Activated CD8-positive, alpha-beta memory T cell treated with anti-CD3 and anti-CD28 coated beads, Interleukin-2, amount 10 ng/mL, durations not matched to agents 7 days and 5 days (primary cell): ENCODE measurements at regions not wholly inside any gene's neighbourhood (a gene's known extent, or its start where the extent isn't known, plus 50 kb on each side); places are given as distances from the start of the nearest gene placed in this dataset.

ENCODE experiments used
- ATAC-seq: fragments of 150-1000 bp; cut with Tn5 transposase; one replicate; pipeline ENCODE4 v1.10.0; 2021; ENCODE audit warnings: moderate library complexity
- CTCF ChIA-PET: fragments of 350-600 bp; sonication (Branson Sonifier 250); formaldehyde crosslinking; loops from one replicate; lab custom pipeline; 2021; ENCODE audit warnings: antibody characterized with exemption; lab: Charles Lee
- DNase-seq: peaks from one replicate; pipeline ENCODE4 v3.0.0-alpha.2; 2020
- H3K27ac Mint-ChIP-seq: one replicate; pipeline ENCODE4 v1.8.0; 2021; ENCODE audit warnings: mild to moderate bottlenecking, mixed read lengths
- H3K27me3 Mint-ChIP-seq: one replicate; pipeline ENCODE4 v1.8.0; 2021; ENCODE audit warnings: mixed read lengths
- H3K36me3 Mint-ChIP-seq: one replicate; pipeline ENCODE4 v1.8.0; 2021; ENCODE audit warnings: mild to moderate bottlenecking, mixed read lengths
- H3K4me1 Mint-ChIP-seq: one replicate; pipeline ENCODE4 v1.8.0; 2021; ENCODE audit warnings: mixed read lengths
- H3K4me3 Mint-ChIP-seq: one replicate; pipeline ENCODE4 v1.8.0; 2021; ENCODE audit warnings: mild to moderate bottlenecking, moderate library complexity, mixed read lengths
- H3K9me3 Mint-ChIP-seq: one replicate; pipeline ENCODE4 v1.8.0; 2022; ENCODE audit warnings: low read depth, mixed read lengths

GRCh38 chr12:86770871-86771270 lies 514.7 kb upstream of the MGAT4C start:
- Mint-ChIP-seq H3K4me1 (no peaks in the 10 kb centered on the region), H3K36me3 (no peaks in the 10 kb centered on the region), H3K4me3 (no peak overlapping the region), H3K9me3 (peaks cover 2% of the 10 kb centered on the region), H3K27ac (no peak overlapping the region), H3K27me3 (no peaks in the 10 kb centered on the region)
- DNase-seq (no peak), ATAC-seq (no peak)
- CTCF ChIA-PET: no interaction called here

- Mint-ChIP-seq H3K27ac (no peak overlapping the region), H3K4me3 (no peak overlapping the region), H3K27me3 (no peaks in the 10 kb centered on the region), H3K4me1 (no peaks in the 10 kb centered on the region), H3K36me3 (no peaks in the 10 kb centered on the region), H3K9me3 (no peaks in the 10 kb centered on the region)
- CTCF ChIA-PET: no interaction called here
- DNase-seq (no peak), ATAC-seq (no peak)
Observed at GRCh38 chr12:86748894-86749293, 492.7 kb upstream of the MGAT4C start.

GRCh38 chr12:86744547-86745212 lies 488.5 kb upstream of the MGAT4C start:
- Mint-ChIP-seq H3K4me3 (no peak overlapping the region), H3K36me3 (no peaks in the 10 kb centered on the region), H3K4me1 (no peaks in the 10 kb centered on the region), H3K9me3 (peaks cover 3% of the 10 kb centered on the region), H3K27ac (no peak overlapping the region), H3K27me3 (no peaks in the 10 kb centered on the region)
- no peak for ATAC-seq
- CTCF ChIA-PET: no interaction called here
- no peak for DNase-seq

DNA sequence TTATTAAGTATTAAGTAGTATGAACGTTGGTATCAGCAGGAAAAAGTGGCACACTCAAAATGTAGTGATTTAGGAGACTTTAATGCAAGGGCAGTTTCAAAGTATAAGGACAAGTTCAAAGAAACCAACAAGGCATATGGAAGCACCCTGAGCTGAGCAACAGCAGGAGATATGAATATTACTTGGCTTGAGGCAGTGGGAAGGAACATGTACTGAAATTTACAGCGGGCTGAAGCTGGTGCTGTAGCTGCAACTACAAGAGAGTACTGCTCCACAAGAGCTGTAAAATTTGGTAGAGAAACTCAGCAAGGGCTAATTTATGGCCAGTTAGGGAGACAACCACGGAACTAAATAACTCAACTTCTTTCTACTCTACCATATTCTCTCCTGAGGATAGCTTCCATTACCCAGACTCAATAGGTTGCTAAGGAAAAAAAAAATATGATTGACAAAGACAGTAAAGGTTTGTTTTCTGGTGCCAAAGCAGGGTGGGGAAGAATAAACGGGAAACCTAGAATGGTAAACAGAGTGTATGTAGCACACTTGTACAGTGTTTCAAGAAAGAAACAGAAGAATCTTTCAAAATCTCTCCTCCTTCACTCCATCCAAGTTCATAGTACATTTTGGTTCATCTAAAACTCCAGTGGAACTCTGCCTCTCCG lies 487.8 kb upstream of the MGAT4C start:
- no peaks in the 10 kb centered on the region for H3K27me3 Mint-ChIP-seq
- H3K4me1 Mint-ChIP-seq: no peaks in the 10 kb centered on the region
- no peak overlapping the region for H3K4me3 Mint-ChIP-seq
- ATAC-seq (no peak), DNase-seq (no peak)
- peaks cover 3% of the 10 kb centered on the region for H3K9me3 Mint-ChIP-seq
- H3K27ac Mint-ChIP-seq: no peak overlapping the region
- no peaks in the 10 kb centered on the region for H3K36me3 Mint-ChIP-seq
- CTCF ChIA-PET: no interaction called here

- CTCF ChIA-PET: no interaction called here
- peaks cover 5% of the 10 kb centered on the region for H3K9me3 Mint-ChIP-seq
Observed at GRCh38 chr12:86741531-86741930, 485.3 kb upstream of the MGAT4C start.

GRCh38 chr12:86735851-86736250 lies 479.7 kb upstream of the MGAT4C start:
- CTCF ChIA-PET: no interaction called here
- Mint-ChIP-seq H3K27ac (no peak overlapping the region), H3K36me3 (no peaks in the 10 kb centered on the region), H3K27me3 (no peaks in the 10 kb centered on the region), H3K4me3 (no peak overlapping the region), H3K9me3 (peaks cover 6% of the 10 kb centered on the region), H3K4me1 (no peaks in the 10 kb centered on the region)
- no peak for ATAC-seq
- no peak for DNase-seq

More at GRCh38 chr12:86741531-86741930, 485.3 kb upstream of the MGAT4C start:
- Mint-ChIP-seq H3K4me3 (no peak overlapping the region), H3K27ac (no peak overlapping the region), H3K27me3 (no peaks in the 10 kb centered on the region), H3K4me1 (no peaks in the 10 kb centered on the region), H3K36me3 (no peaks in the 10 kb centered on the region)
- ATAC-seq: no peak
- no peak for DNase-seq

GRCh38 chr12:86735072-86735471 lies 478.9 kb upstream of the MGAT4C start:
- no peaks in the 10 kb centered on the region for H3K4me1 Mint-ChIP-seq
- DNase-seq (no peak), ATAC-seq (no peak)
- no peak overlapping the region for H3K27ac Mint-ChIP-seq
- no peaks in the 10 kb centered on the region for H3K27me3 Mint-ChIP-seq
- H3K36me3 Mint-ChIP-seq: no peaks in the 10 kb centered on the region
- CTCF ChIA-PET: no interaction called here
- no peak overlapping the region for H3K4me3 Mint-ChIP-seq
- peaks cover 6% of the 10 kb centered on the region for H3K9me3 Mint-ChIP-seq

DNA sequence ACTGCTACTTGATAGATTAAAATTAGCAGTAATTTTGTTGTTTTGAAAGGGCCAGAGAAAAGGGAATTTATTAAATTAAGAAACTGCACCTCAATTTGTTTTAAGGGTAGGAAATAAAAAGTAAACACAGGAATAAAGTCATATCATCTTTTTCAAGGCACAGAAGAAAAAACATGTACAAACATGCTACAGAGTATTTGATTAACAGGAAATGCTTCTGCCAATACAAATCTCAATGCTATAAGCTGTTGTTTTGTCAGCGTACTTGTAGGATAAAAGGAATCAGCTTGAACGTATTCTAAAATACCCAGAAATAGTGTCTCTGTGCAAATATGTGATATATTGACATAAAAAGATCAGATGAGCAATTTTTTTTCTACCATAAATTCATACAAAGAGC lies 474.0 kb upstream of the MGAT4C start:
- Mint-ChIP-seq H3K27me3 (no peaks in the 10 kb centered on the region), H3K4me3 (no peak overlapping the region), H3K27ac (no peak overlapping the region), H3K9me3 (peaks cover 3% of the 10 kb centered on the region), H3K36me3 (no peaks in the 10 kb centered on the region), H3K4me1 (no peaks in the 10 kb centered on the region)
- ATAC-seq: no peak
- DNase-seq: no peak
- CTCF ChIA-PET: no interaction called here

DNA sequence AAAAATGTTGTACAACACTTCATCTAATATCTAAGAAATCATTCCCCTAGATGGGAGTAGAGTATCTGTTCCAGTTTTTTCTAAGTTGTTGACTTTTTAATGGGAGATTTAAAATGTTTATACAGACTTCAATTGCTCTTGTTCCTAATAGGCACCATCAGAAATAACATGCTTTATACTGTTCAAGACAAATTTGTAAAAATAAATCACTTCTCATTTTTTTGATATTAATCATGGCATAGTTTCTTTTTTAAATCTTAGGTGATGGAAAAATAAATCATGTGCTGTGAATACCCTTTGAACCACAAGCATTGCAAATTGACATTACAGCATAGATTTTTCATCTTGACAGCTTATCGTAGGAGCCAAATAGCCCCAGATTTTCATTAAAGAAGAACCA lies 473.5 kb upstream of the MGAT4C start:
- H3K27ac Mint-ChIP-seq: no peak overlapping the region
- no peak overlapping the region for H3K4me3 Mint-ChIP-seq
- peaks cover 3% of the 10 kb centered on the region for H3K9me3 Mint-ChIP-seq
- no peaks in the 10 kb centered on the region for H3K36me3 Mint-ChIP-seq
- H3K4me1 Mint-ChIP-seq: no peaks in the 10 kb centered on the region
- no peaks in the 10 kb centered on the region for H3K27me3 Mint-ChIP-seq
- no peak for ATAC-seq
- no peak for DNase-seq
- CTCF ChIA-PET: no interaction called here

DNA sequence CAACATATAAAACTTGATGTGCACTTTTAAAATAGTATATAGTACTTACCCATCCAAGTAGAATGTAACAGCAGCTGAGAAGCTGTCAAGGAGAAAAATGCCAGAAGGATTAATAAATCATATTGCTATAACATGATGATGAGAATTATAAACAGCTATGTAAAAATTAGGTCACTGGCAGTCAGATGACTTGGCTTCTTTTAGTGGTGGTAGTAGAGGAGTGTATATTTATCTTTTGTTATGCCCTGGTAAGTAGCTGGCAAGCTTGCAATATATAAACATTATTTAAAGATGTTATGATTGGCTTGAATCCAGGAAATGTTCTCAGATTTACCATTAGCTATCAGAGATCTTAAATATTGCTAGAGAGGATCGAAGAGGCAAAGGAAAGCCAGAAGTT lies 471.0 kb upstream of the MGAT4C start:
- Mint-ChIP-seq H3K4me1 (no peaks in the 10 kb centered on the region), H3K4me3 (no peak overlapping the region), H3K27ac (no peak overlapping the region), H3K27me3 (no peaks in the 10 kb centered on the region), H3K9me3 (peaks cover 3% of the 10 kb centered on the region), H3K36me3 (no peaks in the 10 kb centered on the region)
- DNase-seq (no peak), ATAC-seq (no peak)
- CTCF ChIA-PET: no interaction called here

DNA sequence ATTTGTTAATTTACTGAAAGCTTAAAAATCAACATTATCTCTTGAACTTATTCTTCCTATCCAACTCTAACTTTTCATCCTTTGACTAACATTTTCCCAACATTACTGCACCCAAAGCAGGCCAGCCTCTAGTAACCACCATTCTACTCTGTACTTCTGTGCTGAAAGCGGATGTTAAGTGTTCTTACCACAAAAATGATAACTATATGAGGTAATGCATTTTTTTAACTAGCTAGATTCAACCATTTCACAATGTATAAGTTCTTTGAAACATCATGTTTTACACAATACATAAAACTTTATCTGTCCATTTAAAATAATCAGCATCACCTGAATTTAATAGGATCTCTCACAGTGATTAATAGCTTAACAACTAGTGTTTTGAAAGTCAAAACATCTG lies 468.5 kb upstream of the MGAT4C start:
- Mint-ChIP-seq H3K27me3 (no peaks in the 10 kb centered on the region), H3K9me3 (peaks cover 4% of the 10 kb centered on the region), H3K4me3 (no peak overlapping the region), H3K36me3 (no peaks in the 10 kb centered on the region), H3K27ac (no peak overlapping the region), H3K4me1 (no peaks in the 10 kb centered on the region)
- CTCF ChIA-PET: interaction anchor here (1.2 kb wide), 1 partner anchor 85 kb away, joined by 3 read pairs; no protein-coding TSS in a partner anchor
- ATAC-seq (no peak), DNase-seq (no peak)

DNA sequence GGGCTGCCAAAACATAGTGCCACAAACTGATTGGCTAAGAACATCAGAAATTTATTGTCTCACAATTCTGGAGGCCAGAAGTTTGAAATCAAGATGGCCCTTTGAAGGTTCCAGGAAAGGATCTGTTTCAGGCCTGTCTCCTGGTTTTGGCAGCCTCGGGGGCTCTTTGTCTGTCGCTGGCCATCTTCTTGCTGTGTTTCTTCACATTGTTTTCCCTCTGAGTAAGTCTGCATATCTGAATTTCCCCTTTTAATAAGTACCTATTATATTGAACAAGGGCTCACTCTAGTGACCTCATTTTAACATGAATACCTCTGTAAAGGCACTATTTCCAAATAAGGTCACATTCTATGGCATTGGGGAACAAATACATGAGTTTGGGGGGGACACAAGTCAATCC lies 467.1 kb upstream of the MGAT4C start:
- CTCF ChIA-PET: no interaction called here
- Mint-ChIP-seq H3K9me3 (peaks cover 7% of the 10 kb centered on the region), H3K4me3 (no peak overlapping the region), H3K27ac (no peak overlapping the region), H3K27me3 (no peaks in the 10 kb centered on the region), H3K4me1 (no peaks in the 10 kb centered on the region), H3K36me3 (no peaks in the 10 kb centered on the region)
- DNase-seq: no peak
- no peak for ATAC-seq

DNA sequence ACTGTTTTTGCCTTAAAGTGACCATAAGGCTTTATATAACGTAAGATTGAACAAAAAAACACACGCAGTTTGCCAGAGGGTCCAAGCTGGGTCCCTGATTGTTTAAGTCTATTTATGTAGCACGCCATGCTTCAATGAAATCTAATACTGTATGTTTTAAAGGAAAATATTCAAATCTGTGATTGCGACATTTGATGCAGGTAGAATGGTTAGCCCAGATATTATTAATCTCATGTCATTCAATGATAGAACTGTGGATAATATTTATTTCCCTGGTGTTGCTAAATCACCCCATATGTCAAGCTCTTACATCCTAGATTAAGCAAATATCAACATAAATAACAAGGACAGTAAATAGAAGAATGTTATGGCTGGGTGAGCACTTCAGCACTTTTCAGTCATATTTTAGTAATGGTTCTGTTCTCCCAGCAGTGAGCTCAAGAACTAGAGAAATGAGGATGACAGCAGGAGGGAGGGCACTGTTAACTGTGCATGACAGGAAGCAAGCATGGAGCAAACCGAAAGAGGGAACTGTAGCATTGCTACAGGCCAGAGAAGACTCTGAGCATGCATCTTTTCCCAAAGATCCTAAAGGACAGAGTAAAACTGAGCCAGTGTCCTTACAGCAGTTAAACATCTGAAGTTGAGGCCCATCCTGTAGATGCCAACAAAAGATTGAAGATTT lies 465.7 kb upstream of the MGAT4C start:
- H3K9me3 Mint-ChIP-seq: peaks cover 7% of the 10 kb centered on the region

DNA sequence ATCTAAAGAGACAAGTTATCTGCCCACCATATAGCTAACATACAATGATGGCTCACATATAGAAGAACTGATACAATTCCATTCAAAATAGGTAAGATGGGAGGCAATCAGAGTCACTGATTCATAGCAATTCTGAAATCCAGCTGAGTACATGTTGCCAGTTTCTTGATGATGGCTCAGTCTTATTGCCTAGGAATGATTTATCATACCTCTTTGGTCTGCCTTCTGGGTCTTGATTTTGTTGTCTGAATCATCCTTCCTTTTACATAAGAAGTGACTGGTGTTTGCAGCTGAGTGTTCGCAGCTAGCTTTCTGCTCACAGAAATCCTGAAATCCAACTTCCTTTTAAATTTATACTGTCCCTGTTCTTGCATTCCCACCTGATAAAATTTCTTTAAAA lies 463.2 kb upstream of the MGAT4C start:
- Mint-ChIP-seq H3K4me3 (no peak overlapping the region), H3K36me3 (no peaks in the 10 kb centered on the region), H3K27me3 (no peaks in the 10 kb centered on the region), H3K9me3 (peaks cover 9% of the 10 kb centered on the region), H3K27ac (no peak overlapping the region), H3K4me1 (no peaks in the 10 kb centered on the region)
- CTCF ChIA-PET: no interaction called here
- no peak for DNase-seq
- ATAC-seq: no peak

More for the DNA sequence above, 465.7 kb upstream of the MGAT4C start:
- no peak overlapping the region for H3K4me3 Mint-ChIP-seq
- H3K36me3 Mint-ChIP-seq: no peaks in the 10 kb centered on the region
- CTCF ChIA-PET: no interaction called here
- DNase-seq: no peak
- H3K27ac Mint-ChIP-seq: no peak overlapping the region
- no peaks in the 10 kb centered on the region for H3K27me3 Mint-ChIP-seq
- H3K4me1 Mint-ChIP-seq: no peaks in the 10 kb centered on the region
- ATAC-seq: no peak
